Peyer's patch (tissue), 4 donors: ENCODE measurements at regions not wholly inside any gene's neighbourhood (a gene's known extent, or its start where the extent isn't known, plus 50 kb on each side); places are given as distances from the start of the nearest gene placed in this dataset.

Source experiments
- CTCF ChIP-seq, 6 experiments: fragments of 450-650 bp in 4 of 6; fragments of 200-600 bp in 2 of 6; sonication (generic) in 1 of 6; IDR thresholded peaks; one replicate each; pipeline ENCODE4 v1.5.1; 2017 to 2019; ENCODE audit warnings: antibody characterized with exemption in 6 of 6, mild to moderate bottlenecking in 3 of 6, moderate library complexity in 1 of 6
- POLR2A ChIP-seq, 2 donors: fragments of 450-650 bp; IDR thresholded peaks; one replicate each; pipeline ENCODE4 v1.5.1; 2017; ENCODE audit warnings: antibody characterized with exemption in 2 of 2, mild to moderate bottlenecking in 2 of 2, moderate library complexity in 2 of 2

- TF ChIP-seq CTCF (IDR thresholded peaks at IDR 0.05) = no peak
- TF ChIP-seq POLR2A (IDR thresholded peaks at IDR 0.05) = no peak
Observed at GRCh38 chr12:18951218-18951617, 178.3 kb upstream of the PLEKHA5 start.
